ENCODE measurements at regions not wholly inside any gene's neighbourhood (a gene's known extent, or its start where the extent isn't known, plus 50 kb on each side); places are given as distances from the start of the nearest gene placed in this dataset.

DNA sequence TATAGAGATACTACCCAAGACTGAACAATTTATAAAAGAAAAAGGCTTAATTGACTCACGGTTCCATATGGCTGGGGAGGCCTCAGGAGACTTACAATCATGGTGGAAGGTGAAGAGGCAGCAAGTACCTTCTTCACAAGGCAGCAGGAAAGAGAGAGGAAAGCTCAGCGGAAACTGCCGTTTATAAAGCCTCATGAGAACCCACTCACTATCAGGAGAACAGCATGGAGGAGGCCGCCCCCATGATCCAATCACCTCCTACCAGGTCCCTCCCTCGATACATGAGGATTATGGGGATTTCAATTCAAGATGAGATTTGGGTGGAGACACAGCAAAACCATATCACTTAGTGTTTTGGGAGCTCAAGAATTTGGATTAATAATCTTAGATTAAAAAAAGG, 240.2 kb downstream of the UACA start:
- Histone ChIP-seq H3K9me3 (ENCODE audit: severe bottlenecking) (no peaks in the 10 kb centered on the region), H3K27ac (ENCODE audit: poor library complexity, severe bottlenecking) (no peak overlapping the region), H3K27me3 (ENCODE audit: insufficient read depth, poor library complexity, severe bottlenecking) (no peaks in the 10 kb centered on the region), H3K4me1 (ENCODE audit: insufficient read depth, poor library complexity, severe bottlenecking) (peaks cover 23% of the 10 kb centered on the region), H3K36me3 (ENCODE audit: low read depth) (no peaks in the 10 kb centered on the region), H3K4me3 (ENCODE audit: severe bottlenecking) (no peak overlapping the region)
- DNase-seq (ENCODE audit: low spot score) (peak; percentile 29), ATAC-seq (ENCODE audit: low read depth) (no peak)
- TF ChIP-seq, protein P1, sequence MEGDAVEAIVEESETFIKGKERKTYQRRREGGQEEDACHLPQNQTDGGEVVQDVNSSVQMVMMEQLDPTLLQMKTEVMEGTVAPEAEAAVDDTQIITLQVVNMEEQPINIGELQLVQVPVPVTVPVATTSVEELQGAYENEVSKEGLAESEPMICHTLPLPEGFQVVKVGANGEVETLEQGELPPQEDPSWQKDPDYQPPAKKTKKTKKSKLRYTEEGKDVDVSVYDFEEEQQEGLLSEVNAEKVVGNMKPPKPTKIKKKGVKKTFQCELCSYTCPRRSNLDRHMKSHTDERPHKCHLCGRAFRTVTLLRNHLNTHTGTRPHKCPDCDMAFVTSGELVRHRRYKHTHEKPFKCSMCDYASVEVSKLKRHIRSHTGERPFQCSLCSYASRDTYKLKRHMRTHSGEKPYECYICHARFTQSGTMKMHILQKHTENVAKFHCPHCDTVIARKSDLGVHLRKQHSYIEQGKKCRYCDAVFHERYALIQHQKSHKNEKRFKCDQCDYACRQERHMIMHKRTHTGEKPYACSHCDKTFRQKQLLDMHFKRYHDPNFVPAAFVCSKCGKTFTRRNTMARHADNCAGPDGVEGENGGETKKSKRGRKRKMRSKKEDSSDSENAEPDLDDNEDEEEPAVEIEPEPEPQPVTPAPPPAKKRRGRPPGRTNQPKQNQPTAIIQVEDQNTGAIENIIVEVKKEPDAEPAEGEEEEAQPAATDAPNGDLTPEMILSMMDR (IDR thresholded peaks at IDR 0.05; ENCODE audit: poor library complexity, severe bottlenecking) = no peak

DNA sequence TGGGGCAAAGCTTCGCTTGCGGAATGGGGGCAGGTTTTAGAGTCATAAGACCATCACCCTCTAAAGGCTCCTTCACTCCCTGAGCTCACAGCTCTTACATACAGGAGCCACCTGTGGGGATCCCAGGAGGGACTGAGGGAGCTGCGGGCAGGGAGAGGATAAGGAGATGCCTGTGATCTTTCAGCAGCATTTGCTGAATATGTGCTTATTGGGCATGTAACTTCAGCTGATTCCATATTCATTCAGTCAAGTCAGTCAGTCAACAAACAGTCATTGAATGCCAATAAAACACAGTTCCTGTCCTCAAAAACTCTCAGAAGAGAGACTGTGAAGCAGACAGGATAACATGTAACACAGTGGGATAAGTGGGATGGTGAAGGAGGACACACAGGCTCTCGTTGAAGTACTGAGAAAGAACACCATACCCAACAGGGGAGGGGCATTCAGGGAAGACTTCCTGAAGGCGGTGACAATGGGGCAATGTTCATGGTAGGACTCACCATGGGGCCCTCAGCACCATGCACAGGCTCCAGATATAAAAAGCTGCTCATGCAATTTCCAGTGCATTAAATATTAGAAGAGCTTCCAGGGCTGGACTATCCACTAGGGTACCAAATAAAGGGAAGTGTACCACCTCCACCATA, 240.9 kb downstream of the UACA start:
- TF ChIP-seq, protein P1 (IDR thresholded peaks at IDR 0.05; ENCODE audit: poor library complexity, severe bottlenecking) = no peak
- Histone ChIP-seq H3K27ac (ENCODE audit: poor library complexity, severe bottlenecking) (no peak overlapping the region), H3K4me1 (ENCODE audit: insufficient read depth, poor library complexity, severe bottlenecking) (peaks cover 23% of the 10 kb centered on the region), H3K36me3 (ENCODE audit: low read depth) (no peaks in the 10 kb centered on the region), H3K4me3 (ENCODE audit: severe bottlenecking) (no peak overlapping the region), H3K27me3 (ENCODE audit: insufficient read depth, poor library complexity, severe bottlenecking) (no peaks in the 10 kb centered on the region), H3K9me3 (ENCODE audit: severe bottlenecking) (no peaks in the 10 kb centered on the region)
- DNase-seq (ENCODE audit: low spot score) = peak; percentile 10
- ATAC-seq (ENCODE audit: low read depth) = no peak

GRCh38 chr15:70521576-70522322, 241.6 kb downstream of the UACA start:
- TF ChIP-seq, protein P1 (IDR thresholded peaks at IDR 0.05; ENCODE audit: poor library complexity, severe bottlenecking) = no peak
- Histone ChIP-seq H3K36me3 (ENCODE audit: low read depth) (no peaks in the 10 kb centered on the region), H3K4me1 (ENCODE audit: insufficient read depth, poor library complexity, severe bottlenecking) (peaks cover 17% of the 10 kb centered on the region), H3K4me3 (ENCODE audit: severe bottlenecking) (no peak overlapping the region), H3K27me3 (ENCODE audit: insufficient read depth, poor library complexity, severe bottlenecking) (no peaks in the 10 kb centered on the region), H3K9me3 (ENCODE audit: severe bottlenecking) (no peaks in the 10 kb centered on the region), H3K27ac (ENCODE audit: poor library complexity, severe bottlenecking) (no peak overlapping the region)
- no peak for ATAC-seq (ENCODE audit: low read depth)
- peak; percentile 69 for DNase-seq (ENCODE audit: low spot score)

DNA sequence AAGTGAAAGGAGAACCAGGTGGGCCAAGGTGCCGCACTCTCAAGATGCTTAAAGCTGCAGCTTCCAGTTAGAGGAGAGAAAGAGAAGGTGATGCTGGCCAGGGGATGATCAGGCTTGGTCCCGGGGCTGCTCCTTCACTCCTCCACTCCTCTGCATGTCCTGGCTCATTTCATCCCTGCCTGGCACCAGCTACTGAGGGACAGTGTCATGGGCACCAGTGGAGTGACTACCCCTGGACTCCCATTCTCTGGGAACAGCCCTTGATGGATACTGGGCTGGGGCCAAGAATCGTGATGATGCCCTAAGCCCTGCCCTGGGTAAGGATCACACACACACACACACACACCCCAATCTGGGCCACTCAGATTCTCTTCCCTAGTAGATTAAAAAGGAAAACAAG, 243.7 kb downstream of the UACA start:
- H3K27me3 ChIP-seq (ENCODE audit: insufficient read depth, poor library complexity, severe bottlenecking) = no peaks in the 10 kb centered on the region
- no peaks in the 10 kb centered on the region for H3K4me1 ChIP-seq (ENCODE audit: insufficient read depth, poor library complexity, severe bottlenecking)
- TF ChIP-seq, protein P1 (IDR thresholded peaks at IDR 0.05; ENCODE audit: poor library complexity, severe bottlenecking) = no peak
- H3K9me3 ChIP-seq (ENCODE audit: severe bottlenecking) = no peaks in the 10 kb centered on the region
- H3K4me3 ChIP-seq (ENCODE audit: severe bottlenecking) = no peak overlapping the region
- ATAC-seq (ENCODE audit: low read depth) (no peak), DNase-seq (ENCODE audit: low spot score) (peak; percentile 49)
- no peaks in the 10 kb centered on the region for H3K36me3 ChIP-seq (ENCODE audit: low read depth)
- H3K27ac ChIP-seq (ENCODE audit: poor library complexity, severe bottlenecking) = no peak overlapping the region

- no peaks in the 10 kb centered on the region for H3K4me1 ChIP-seq (ENCODE audit: insufficient read depth, poor library complexity, severe bottlenecking)
- H3K27me3 ChIP-seq (ENCODE audit: insufficient read depth, poor library complexity, severe bottlenecking) = no peaks in the 10 kb centered on the region
- no peak overlapping the region for H3K4me3 ChIP-seq (ENCODE audit: severe bottlenecking)
- no peaks in the 10 kb centered on the region for H3K36me3 ChIP-seq (ENCODE audit: low read depth)
- DNase-seq (ENCODE audit: low spot score) (peak; percentile 51), ATAC-seq (ENCODE audit: low read depth) (no peak)
- TF ChIP-seq, protein P1 (IDR thresholded peaks at IDR 0.05; ENCODE audit: poor library complexity, severe bottlenecking) = no peak
- no peaks in the 10 kb centered on the region for H3K9me3 ChIP-seq (ENCODE audit: severe bottlenecking)
- no peak overlapping the region for H3K27ac ChIP-seq (ENCODE audit: poor library complexity, severe bottlenecking)
Observed at GRCh38 chr15:70519004-70519365, 244.4 kb downstream of the UACA start.
